ENCODE measurements at regions not wholly inside any gene's neighbourhood (a gene's known extent, or its start where the extent isn't known, plus 50 kb on each side); places are given as distances from the start of the nearest gene placed in this dataset.
"Not testable (repeated sequence)": the region's sequence is repeated elsewhere in the genome, so short reads cannot be mapped to it uniquely, and the experiment has no call there.

- H2BK15ac ChIP-seq (ENCODE audit: low read length); H2BK20ac ChIP-seq (ENCODE audit: low read length); H3K9ac ChIP-seq (replicated peaks in 1 of 4; ENCODE audit: extremely low read depth in 1 of 4, low read depth in 3 of 4, low read length in 3 of 4); H3K14ac ChIP-seq (ENCODE audit: insufficient read length); H4K8ac ChIP-seq (ENCODE audit: extremely low read depth, insufficient read depth, low read length); POLR2A ChIA-PET (ENCODE audit: partially characterized antibody); H3K79me1 ChIP-seq (ENCODE audit: low read depth, low read length); H3K4me2 ChIP-seq (ENCODE audit: insufficient read depth in 1 of 2, low read depth in 2 of 2, low read length in 2 of 2); H3K27ac ChIP-seq (ENCODE audit: low read depth, low read length); FAIRE-seq; H2AK5ac ChIP-seq (ENCODE audit: low read depth, low read length); H2BK12ac ChIP-seq (ENCODE audit: low read depth, low read length); H4K91ac ChIP-seq (replicated peaks; ENCODE audit: insufficient read length, low read length); H3K23ac ChIP-seq (ENCODE audit: insufficient read length); H4K20me1 ChIP-seq (replicated peaks in 1 of 2; ENCODE audit: control insufficient read depth in 1 of 2, insufficient read depth in 2 of 2, low read length in 2 of 2); H2AFZ ChIP-seq (ENCODE audit: low read length); H3K4me3 ChIP-seq (ENCODE audit: extremely low read depth in 1 of 4, insufficient read depth in 2 of 4, low read depth in 3 of 4, low read length in 4 of 4); H3K27me3 ChIP-seq (replicated peaks in 1 of 4; ENCODE audit: control insufficient read depth in 3 of 4, extremely low read depth in 1 of 4, insufficient read depth in 3 of 4, low read length in 3 of 4); H3K36me3 ChIP-seq (ENCODE audit: control insufficient read depth in 2 of 4, insufficient read depth in 4 of 4, low read length in 3 of 4); H2BK5ac ChIP-seq (ENCODE audit: low read depth, low read length); H3K56ac ChIP-seq (replicated peaks; ENCODE audit: insufficient read length, low read depth, low read length); H3K4ac ChIP-seq (replicated peaks; ENCODE audit: insufficient read length, low read depth, low read length); DNase-seq (ENCODE audit: low read depth in 1 of 2, low spot score in 2 of 2); H3K23me2 ChIP-seq (ENCODE audit: low read depth, low read length); H4K5ac ChIP-seq (ENCODE audit: insufficient read length, low read depth, low read length); H3K18ac ChIP-seq (ENCODE audit: extremely low read depth, low read length); H2BK120ac ChIP-seq (replicated peaks; ENCODE audit: low read depth, low read length); H3K4me1 ChIP-seq (replicated peaks in 1 of 4; ENCODE audit: control insufficient read depth in 3 of 4, insufficient read depth in 4 of 4, low read length in 3 of 4); H3K79me2 ChIP-seq (ENCODE audit: control insufficient read depth in 1 of 2, insufficient read depth in 2 of 2, low read length in 2 of 2): not testable (repeated sequence)
- 81% methylated on average over 8 of the region's 13 CpGs; no CpG with 5 or more reads in 1 of the 2 experiments for WGBS, 2 experiments (ENCODE audit: extremely low coverage in 1 of 2, insufficient coverage in 1 of 2, insufficient read length in 1 of 2, insufficient replicate concordance in 2 of 2, low coverage in 1 of 2, low lambda C conversion rate in 2 of 2, missing lambda C conversion rate in 1 of 2)
- CTCF ChIA-PET (ENCODE audit: partially characterized antibody), result interaction anchor here (1.0 kb wide), 1 partner anchor 97 kb away, joined by 3 read pairs; no protein-coding TSS in a partner anchor
- peaks cover 61 to 77% of the 10 kb centered on the region in 2 experiments for H3K9me3 ChIP-seq (ENCODE audit: insufficient read depth in 2 of 2, low read depth in 1 of 2, low read length in 1 of 2)
Observed at GRCh38 chr14:106810168-106810567, 1283.8 kb downstream of the TMEM121 start.

Measured in H1 (cell line).